Mesothelial cell of epicardium (in vitro differentiated cells): ENCODE measurements at regions not wholly inside any gene's neighbourhood (a gene's known extent, or its start where the extent isn't known, plus 50 kb on each side); places are given as distances from the start of the nearest gene placed in this dataset.

ENCODE experiments used
- DNase-seq, 2 experiments: peaks; one replicate each; pipeline ENCODE4 v3.0.0; 2021; ENCODE audit warnings: low spot score in 2 of 2; ENCODE audit not compliant: unreplicated experiment in 2 of 2
- H3K27ac Mint-ChIP-seq: 2 replicates; pipeline ENCODE4 v1.8.0; 2021; ENCODE audit warnings: mixed read lengths
- H3K27me3 Mint-ChIP-seq: 2 replicates; pipeline ENCODE4 v1.8.0; 2021; ENCODE audit warnings: low read depth, mixed read lengths
- H3K36me3 Mint-ChIP-seq: 2 replicates; pipeline ENCODE4 v1.8.0; 2021; ENCODE audit warnings: mixed read lengths
- H3K4me1 Mint-ChIP-seq: 2 replicates; pipeline ENCODE4 v1.8.0; 2021; ENCODE audit warnings: mixed read lengths
- H3K4me3 Mint-ChIP-seq: 2 replicates; pipeline ENCODE4 v1.8.0; 2021; ENCODE audit warnings: mild to moderate bottlenecking, moderate library complexity, mixed read lengths
- H3K9me3 Mint-ChIP-seq: 2 replicates; pipeline ENCODE4 v1.8.0; 2021; ENCODE audit warnings: mixed read lengths
- CTCF ChIP-seq: fragments of 200-600 bp; sonication (generic); IDR thresholded peaks from one replicate; pipeline ENCODE4 v1.5.0; 2021; ENCODE audit warnings: antibody characterized with exemption; ENCODE audit not compliant: unreplicated experiment

- no peak for TF ChIP-seq CTCF
- Mint-ChIP-seq H3K27ac (no peak overlapping the region), H3K9me3 (no peaks in the 10 kb centered on the region), H3K36me3 (no peaks in the 10 kb centered on the region), H3K4me3 (no peak overlapping the region), H3K27me3 (peaks cover 62% of the 10 kb centered on the region), H3K4me1 (peaks cover 5% of the 10 kb centered on the region)
- no peak for DNase-seq
These were observed 475.0 kb downstream of the MATN1 start for GRCh38 chr1:30248373-30248772.

GRCh38 chr1:30244801-30245200 is 478.6 kb downstream of the MATN1 start:
- Mint-ChIP-seq H3K4me1 (peaks cover 5% of the 10 kb centered on the region), H3K36me3 (no peaks in the 10 kb centered on the region), H3K27me3 (peaks cover 69% of the 10 kb centered on the region), H3K27ac (no peak overlapping the region), H3K4me3 (no peak overlapping the region), H3K9me3 (no peaks in the 10 kb centered on the region)
- TF ChIP-seq CTCF, result no peak
- no peak for DNase-seq

- peaks cover 61% of the 10 kb centered on the region for H3K27me3 Mint-ChIP-seq
- DNase-seq, result no peak
- peaks cover 9% of the 10 kb centered on the region for H3K9me3 Mint-ChIP-seq
- peaks cover 5% of the 10 kb centered on the region for H3K4me1 Mint-ChIP-seq
- H3K36me3 Mint-ChIP-seq, result no peaks in the 10 kb centered on the region
- TF ChIP-seq CTCF, result no peak
- H3K4me3 Mint-ChIP-seq, result no peak overlapping the region
- H3K27ac Mint-ChIP-seq, result no peak overlapping the region
These were observed 480.5 kb downstream of the MATN1 start for GRCh38 chr1:30242722-30243457.

- H3K4me1 Mint-ChIP-seq, result peaks cover 5% of the 10 kb centered on the region
These were observed 481.2 kb downstream of the MATN1 start for GRCh38 chr1:30242168-30242567.

GRCh38 chr1:30241681-30242080 is 481.7 kb downstream of the MATN1 start:
- peaks cover 55% of the 10 kb centered on the region for H3K27me3 Mint-ChIP-seq
- no peak overlapping the region for H3K27ac Mint-ChIP-seq
- H3K36me3 Mint-ChIP-seq, result no peaks in the 10 kb centered on the region

More at GRCh38 chr1:30242168-30242567, 481.2 kb downstream of the MATN1 start:
- no peak for DNase-seq
- TF ChIP-seq CTCF, result no peak
- Mint-ChIP-seq H3K4me3 (no peak overlapping the region), H3K9me3 (peaks cover 9% of the 10 kb centered on the region), H3K27me3 (peaks cover 59% of the 10 kb centered on the region), H3K36me3 (no peaks in the 10 kb centered on the region), H3K27ac (no peak overlapping the region)

More at GRCh38 chr1:30241681-30242080, 481.7 kb downstream of the MATN1 start:
- H3K9me3 Mint-ChIP-seq, result peaks cover 9% of the 10 kb centered on the region
- DNase-seq, result no peak
- H3K4me1 Mint-ChIP-seq, result peaks cover 5% of the 10 kb centered on the region
- no peak overlapping the region for H3K4me3 Mint-ChIP-seq
- no peak for TF ChIP-seq CTCF
